Adrenal gland (tissue), 9 donors: ENCODE measurements at regions not wholly inside any gene's neighbourhood (a gene's known extent, or its start where the extent isn't known, plus 50 kb on each side); places are given as distances from the start of the nearest gene placed in this dataset.

ENCODE experiments used
- DNase-seq, 7 donors: peaks; one replicate each; pipeline ENCODE4 v3.0.0-alpha.2; 2019 to 2020
- H3K27ac ChIP-seq, 5 donors: fragments of 200-600 bp; sonication (generic) in 4 of 5; 1 replicate in 3 of 5; 2 replicates in 2 of 5; pipeline versions ENCODE4 v1.5.1 to v1.8.0; 2016 to 2020; ENCODE audit warnings: mild to moderate bottlenecking in 1 of 5
- H3K27me3 ChIP-seq: fragments of 200-600 bp; 2 replicates; pipeline ENCODE4 v1.8.0; 2021
- H3K36me3 ChIP-seq, 2 donors: fragments of 200-600 bp; replicated peaks in 1 of 2; 1 replicate in 1 of 2; 2 replicates in 1 of 2; pipeline versions ENCODE4 v1.5.1 to v1.8.0; 2018 to 2022
- H3K4me1 ChIP-seq, 2 donors: fragments of 200-600 bp; replicated peaks in 1 of 2; 1 replicate in 1 of 2; 2 replicates in 1 of 2; pipeline versions ENCODE4 v1.5.1 to v1.8.0; 2018 to 2021
- H3K4me3 ChIP-seq, 4 donors: fragments of 200-600 bp; sonication (generic) in 3 of 4; one replicate each; pipeline ENCODE4 v1.5.1; 2016 to 2018
- H3K9me3 ChIP-seq, 3 donors: fragments of 200-600 bp; sonication (generic) in 1 of 3; replicated peaks in 1 of 3; 1 replicate in 2 of 3; 2 replicates in 1 of 3; pipeline versions ENCODE4 v1.5.1 to v1.8.0; 2016 to 2021
- POLR2A ChIP-seq, 2 donors: fragments of 450-650 bp; IDR thresholded peaks; one replicate each; pipeline ENCODE4 v1.6.1; 2017; ENCODE audit warnings: antibody characterized with exemption in 2 of 2, mild to moderate bottlenecking in 2 of 2, moderate library complexity in 1 of 2
- WGBS, 4 donors: extraction: QIAGEN DNeasy Blood & Tissue Kit in 2 of 4; methylation state at CpG; one replicate each; pipeline versions ENCODE4 v1.1.5 to v1.1.7; 2013 to 2017; 5-methylcytosine and 5-hydroxymethylcytosine counted together
- intact Hi-C, 2 donors: fragments of 100-400 bp; cut with DNase I; formaldehyde crosslinking; loops; one replicate each; pipeline versions ENCODE4 v1.14.1 to v1.15.0; 2022 to 2023
- TF ChIP-seq, protein P1 (sequence below), 6 experiments: fragments of 450-650 bp in 4 of 6; fragments of 200-600 bp in 2 of 6; sonication (generic) in 1 of 6; IDR thresholded peaks; 1 replicate in 5 of 6; 2 replicates in 1 of 6; pipeline versions ENCODE4 v1.5.1 to v1.8.0; 2016 to 2021; ENCODE audit warnings: antibody characterized with exemption in 6 of 6, mild to moderate bottlenecking in 2 of 6, moderate library complexity in 1 of 6
- donor health status: healthy with polysubstance abuse.
- donor health status: Bipolar disorder and iron deficiency.
- donor health status: DM: yes; HTN: yes; CAD: no.
- donor health status: DM: no; HTN: no; CAD: no.
- donor health status: DM: no; HTN: no; CAD: no.

DNA sequence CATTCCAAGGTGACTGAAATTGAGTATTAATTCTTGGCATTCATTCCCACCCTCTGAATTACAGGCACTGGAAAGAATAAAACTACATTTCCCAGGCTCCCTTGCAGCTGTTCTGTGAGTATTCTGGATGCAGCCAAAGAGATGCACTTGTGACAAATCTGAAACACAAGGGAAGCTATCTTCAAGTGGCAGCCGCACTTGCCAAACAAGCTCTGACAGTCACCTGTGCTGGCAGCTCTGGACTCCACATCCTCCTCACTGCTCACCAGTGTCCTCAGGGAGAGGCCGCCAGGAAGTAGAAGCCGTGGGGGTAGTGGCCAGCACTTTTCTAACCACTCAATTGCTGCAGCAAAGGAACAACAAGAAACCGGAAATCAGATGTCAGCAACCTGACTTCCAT is 275.0 kb downstream of the NR2F1-AS1 start:
- H3K4me3 ChIP-seq: no peak overlapping the region
- no peak for DNase-seq
- intact Hi-C loops: no loop called here
- TF ChIP-seq, protein P1, sequence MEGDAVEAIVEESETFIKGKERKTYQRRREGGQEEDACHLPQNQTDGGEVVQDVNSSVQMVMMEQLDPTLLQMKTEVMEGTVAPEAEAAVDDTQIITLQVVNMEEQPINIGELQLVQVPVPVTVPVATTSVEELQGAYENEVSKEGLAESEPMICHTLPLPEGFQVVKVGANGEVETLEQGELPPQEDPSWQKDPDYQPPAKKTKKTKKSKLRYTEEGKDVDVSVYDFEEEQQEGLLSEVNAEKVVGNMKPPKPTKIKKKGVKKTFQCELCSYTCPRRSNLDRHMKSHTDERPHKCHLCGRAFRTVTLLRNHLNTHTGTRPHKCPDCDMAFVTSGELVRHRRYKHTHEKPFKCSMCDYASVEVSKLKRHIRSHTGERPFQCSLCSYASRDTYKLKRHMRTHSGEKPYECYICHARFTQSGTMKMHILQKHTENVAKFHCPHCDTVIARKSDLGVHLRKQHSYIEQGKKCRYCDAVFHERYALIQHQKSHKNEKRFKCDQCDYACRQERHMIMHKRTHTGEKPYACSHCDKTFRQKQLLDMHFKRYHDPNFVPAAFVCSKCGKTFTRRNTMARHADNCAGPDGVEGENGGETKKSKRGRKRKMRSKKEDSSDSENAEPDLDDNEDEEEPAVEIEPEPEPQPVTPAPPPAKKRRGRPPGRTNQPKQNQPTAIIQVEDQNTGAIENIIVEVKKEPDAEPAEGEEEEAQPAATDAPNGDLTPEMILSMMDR (IDR thresholded peaks at IDR 0.05): no peak
- no peak for TF ChIP-seq POLR2A (IDR thresholded peaks at IDR 0.05)
- no peaks in the 10 kb centered on the region for H3K36me3 ChIP-seq
- WGBS, 4 donors: 56 to 61% (median 60%) methylated on average over 4 of the region's 4 CpGs
- no peaks in the 10 kb centered on the region for H3K27me3 ChIP-seq
- no peak overlapping the region for H3K27ac ChIP-seq
- no peaks in the 10 kb centered on the region for H3K4me1 ChIP-seq
- no peaks in the 10 kb centered on the region for H3K9me3 ChIP-seq

DNA sequence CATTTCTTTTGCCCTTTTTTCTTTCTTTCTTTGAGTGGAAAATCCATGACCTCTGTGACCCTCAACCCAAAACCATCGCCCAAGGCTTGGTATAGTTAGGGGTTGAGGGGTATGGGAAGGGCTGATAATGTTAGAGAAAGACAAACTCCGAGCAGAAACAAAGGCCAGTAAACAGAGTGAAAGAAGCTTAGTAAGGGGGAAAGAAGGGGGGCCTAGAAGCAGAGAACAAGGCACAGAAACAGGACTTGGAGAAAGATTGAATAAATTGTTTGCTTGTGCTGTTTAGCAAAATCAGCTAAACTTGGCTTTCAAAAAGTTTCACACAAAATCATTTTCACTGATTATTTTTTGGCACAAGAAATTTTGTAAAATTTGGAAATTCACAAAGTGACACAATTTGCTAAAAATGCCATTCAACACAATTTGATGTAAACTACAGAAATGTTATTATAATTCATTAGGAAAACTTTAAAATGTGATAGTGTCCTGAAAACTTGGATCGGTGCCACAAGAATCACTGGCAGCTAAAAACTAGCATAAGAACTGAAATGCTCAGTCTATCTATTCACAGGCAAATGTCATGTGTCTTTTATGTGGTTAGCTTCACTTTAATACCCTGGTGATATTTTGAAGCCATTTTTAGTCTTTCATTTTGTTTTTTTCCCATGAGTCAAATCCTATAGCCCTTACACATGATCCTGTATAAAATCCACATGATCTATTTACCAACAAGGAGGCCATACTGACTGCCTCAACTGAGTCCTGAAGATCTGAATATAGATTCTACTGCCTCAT is 276.4 kb downstream of the NR2F1-AS1 start:
- Histone ChIP-seq H3K9me3 (no peaks in the 10 kb centered on the region), H3K4me3 (no peak overlapping the region), H3K4me1 (no peaks in the 10 kb centered on the region), H3K27ac (no peak overlapping the region), H3K36me3 (no peaks in the 10 kb centered on the region), H3K27me3 (no peaks in the 10 kb centered on the region)
- peak in 1 of 7 donors; percentile 10 for DNase-seq
- 65 to 77% (median 68%) methylated on average over 3 of the region's 3 CpGs for WGBS, 4 donors
- TF ChIP-seq, protein P1 (IDR thresholded peaks at IDR 0.05): no peak
- no peak for TF ChIP-seq POLR2A (IDR thresholded peaks at IDR 0.05)
- intact Hi-C loops: no loop called here

DNA sequence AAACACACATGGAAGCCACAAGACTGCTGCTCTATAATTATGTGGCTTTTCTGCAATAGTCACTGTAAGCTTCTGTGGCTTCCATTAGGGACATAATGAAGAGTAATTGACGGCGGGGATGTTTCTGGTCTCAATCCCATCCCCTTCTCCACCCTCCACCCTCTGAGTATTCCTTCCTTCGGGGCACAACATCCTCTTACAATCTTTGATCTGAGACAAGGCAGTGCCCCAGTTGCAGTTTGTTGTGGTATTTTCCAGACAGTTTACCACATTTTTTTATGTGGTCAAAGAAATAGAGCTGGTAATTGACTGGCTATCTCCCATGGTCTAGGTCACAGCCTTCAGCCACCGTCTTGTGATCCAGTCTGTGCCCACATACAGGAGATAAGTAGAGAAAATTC is 277.7 kb downstream of the NR2F1-AS1 start:
- DNase-seq: no peak
- TF ChIP-seq, protein P1 (IDR thresholded peaks at IDR 0.05): no peak
- no peak for TF ChIP-seq POLR2A (IDR thresholded peaks at IDR 0.05)
- Histone ChIP-seq H3K27me3 (no peaks in the 10 kb centered on the region), H3K27ac (no peak overlapping the region), H3K9me3 (no peaks in the 10 kb centered on the region), H3K4me3 (no peak overlapping the region), H3K36me3 (no peaks in the 10 kb centered on the region), H3K4me1 (no peaks in the 10 kb centered on the region)
- intact Hi-C loops: no loop called here
- WGBS, 4 donors: 72 to 87% (median 74%) methylated on average over 4 of the region's 4 CpGs

DNA sequence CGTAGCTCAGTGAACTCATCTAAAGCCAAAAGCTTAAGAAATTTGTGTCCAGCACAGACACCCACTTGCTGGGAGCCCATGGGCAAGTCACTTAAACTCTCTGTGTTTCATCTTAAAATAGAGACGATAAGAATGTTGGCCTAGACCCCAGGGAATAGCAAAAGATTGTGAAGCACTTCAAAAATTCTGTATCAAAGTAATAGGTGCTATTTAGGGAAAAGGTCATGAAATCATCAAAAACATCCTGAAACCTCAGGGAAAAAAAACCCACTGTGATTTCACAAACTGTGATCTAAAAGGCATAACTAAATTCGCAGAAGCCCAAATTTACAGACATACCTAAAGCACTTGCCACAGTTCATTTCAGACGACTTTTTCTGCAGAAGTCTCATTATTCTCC is 278.3 kb downstream of the NR2F1-AS1 start:
- DNase-seq: no peak
- Histone ChIP-seq H3K36me3 (no peaks in the 10 kb centered on the region), H3K27me3 (no peaks in the 10 kb centered on the region), H3K9me3 (no peaks in the 10 kb centered on the region), H3K27ac (no peak overlapping the region), H3K4me3 (no peak overlapping the region), H3K4me1 (no peaks in the 10 kb centered on the region)
- TF ChIP-seq POLR2A (IDR thresholded peaks at IDR 0.05): no peak
- TF ChIP-seq, protein P1 (IDR thresholded peaks at IDR 0.05): no peak
- 64 to 75% (median 68%) methylated on average over 4 of the region's 4 CpGs for WGBS, 4 donors
- intact Hi-C loops: no loop called here
